Activated B cell treated with CpG ODN at 0.5 μM for 24 hours (primary cell): ENCODE measurements at regions not wholly inside any gene's neighbourhood (a gene's known extent, or its start where the extent isn't known, plus 50 kb on each side); places are given as distances from the start of the nearest gene placed in this dataset.

Experiments used
- ATAC-seq: fragments of 200-7000 bp; cut with Tn5 transposase; one replicate; pipeline ENCODE4 v1.10.0; 2021; ENCODE audit warnings: low read depth, mild to moderate bottlenecking, moderate library complexity
- CTCF ChIA-PET: fragments of 350-600 bp; sonication (Branson Sonifier 250); formaldehyde crosslinking; loops from one replicate; lab custom pipeline; 2021; ENCODE audit warnings: antibody characterized with exemption; lab: Charles Lee
- POLR2A ChIA-PET: fragments of 350-600 bp; sonication (Branson Sonifier 250); formaldehyde crosslinking; loops from one replicate; lab custom pipeline; 2021; ENCODE audit warnings: antibody characterized with exemption; lab: Charles Lee
- DNase-seq: peaks from one replicate; pipeline ENCODE4 v3.0.0; 2022
- H3K27ac Mint-ChIP-seq: one replicate; pipeline ENCODE4 v1.8.0; 2020; ENCODE audit warnings: mixed read lengths
- H3K27me3 Mint-ChIP-seq: one replicate; pipeline ENCODE4 v1.8.0; 2021; ENCODE audit warnings: mixed read lengths
- H3K36me3 Mint-ChIP-seq: one replicate; pipeline ENCODE4 v1.8.0; 2021; ENCODE audit warnings: low read depth, mixed read lengths
- H3K4me1 Mint-ChIP-seq: one replicate; pipeline ENCODE4 v1.8.0; 2021; ENCODE audit warnings: mixed read lengths
- H3K4me3 Mint-ChIP-seq: one replicate; pipeline ENCODE4 v1.8.0; 2020; ENCODE audit warnings: mild to moderate bottlenecking, mixed read lengths
- H3K9me3 Mint-ChIP-seq: one replicate; pipeline ENCODE4 v1.8.0; 2020; ENCODE audit warnings: mixed read lengths
- intact Hi-C: fragments of 100-400 bp; cut with micrococcal nuclease; formaldehyde crosslinking; loops from one replicate; pipeline ENCODE4 v1.15.1; 2024
- TF ChIP-seq, protein P1 (sequence below): fragments of 200-600 bp; IDR thresholded peaks from one replicate; pipeline ENCODE4 v1.8.0; 2022; ENCODE audit warnings: antibody characterized with exemption, mild to moderate bottlenecking

- DNase-seq: no peak
- ChIA-PET CTCF (no interaction called here), POLR2A (no interaction called here)
- H3K27me3 Mint-ChIP-seq: no peaks in the 10 kb centered on the region
- TF ChIP-seq, protein P1, sequence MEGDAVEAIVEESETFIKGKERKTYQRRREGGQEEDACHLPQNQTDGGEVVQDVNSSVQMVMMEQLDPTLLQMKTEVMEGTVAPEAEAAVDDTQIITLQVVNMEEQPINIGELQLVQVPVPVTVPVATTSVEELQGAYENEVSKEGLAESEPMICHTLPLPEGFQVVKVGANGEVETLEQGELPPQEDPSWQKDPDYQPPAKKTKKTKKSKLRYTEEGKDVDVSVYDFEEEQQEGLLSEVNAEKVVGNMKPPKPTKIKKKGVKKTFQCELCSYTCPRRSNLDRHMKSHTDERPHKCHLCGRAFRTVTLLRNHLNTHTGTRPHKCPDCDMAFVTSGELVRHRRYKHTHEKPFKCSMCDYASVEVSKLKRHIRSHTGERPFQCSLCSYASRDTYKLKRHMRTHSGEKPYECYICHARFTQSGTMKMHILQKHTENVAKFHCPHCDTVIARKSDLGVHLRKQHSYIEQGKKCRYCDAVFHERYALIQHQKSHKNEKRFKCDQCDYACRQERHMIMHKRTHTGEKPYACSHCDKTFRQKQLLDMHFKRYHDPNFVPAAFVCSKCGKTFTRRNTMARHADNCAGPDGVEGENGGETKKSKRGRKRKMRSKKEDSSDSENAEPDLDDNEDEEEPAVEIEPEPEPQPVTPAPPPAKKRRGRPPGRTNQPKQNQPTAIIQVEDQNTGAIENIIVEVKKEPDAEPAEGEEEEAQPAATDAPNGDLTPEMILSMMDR: no peak
- H3K27ac Mint-ChIP-seq: no peak overlapping the region
- no peaks in the 10 kb centered on the region for H3K36me3 Mint-ChIP-seq
- H3K4me1 Mint-ChIP-seq: no peaks in the 10 kb centered on the region
- ATAC-seq: no peak
- H3K4me3 Mint-ChIP-seq: no peak overlapping the region
- intact Hi-C loops: no loop called here
- no peaks in the 10 kb centered on the region for H3K9me3 Mint-ChIP-seq
Measured at GRCh38 chr1:71200503-71200902, 119.7 kb upstream of the ZRANB2 start.

DNA sequence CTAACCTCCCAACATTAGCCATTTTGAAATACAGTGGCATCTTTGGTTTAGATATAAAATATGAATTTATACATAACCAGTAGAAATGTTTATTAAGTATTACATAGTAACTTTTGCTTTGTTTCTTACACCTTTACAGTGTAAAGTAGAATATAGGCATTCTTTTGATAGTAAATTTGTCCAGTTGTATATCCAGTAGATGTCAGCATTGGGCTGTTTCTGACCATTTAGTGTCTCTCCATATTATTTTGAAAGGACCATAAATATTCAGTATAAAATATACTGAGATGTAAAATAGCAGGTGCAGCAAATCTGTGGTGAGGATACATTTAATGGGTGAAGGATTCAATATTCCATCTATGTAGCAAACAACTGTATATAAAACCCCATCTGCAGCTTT is 115.8 kb upstream of the ZRANB2 start:
- H3K36me3 Mint-ChIP-seq: no peaks in the 10 kb centered on the region
- H3K27me3 Mint-ChIP-seq: no peaks in the 10 kb centered on the region
- H3K9me3 Mint-ChIP-seq: no peaks in the 10 kb centered on the region
- H3K4me3 Mint-ChIP-seq: no peak overlapping the region
- intact Hi-C loops: no loop called here
- TF ChIP-seq, protein P1: no peak
- ATAC-seq: no peak
- DNase-seq: no peak
- no peaks in the 10 kb centered on the region for H3K4me1 Mint-ChIP-seq
- ChIA-PET CTCF (no interaction called here), POLR2A (no interaction called here)
- H3K27ac Mint-ChIP-seq: no peak overlapping the region

DNA sequence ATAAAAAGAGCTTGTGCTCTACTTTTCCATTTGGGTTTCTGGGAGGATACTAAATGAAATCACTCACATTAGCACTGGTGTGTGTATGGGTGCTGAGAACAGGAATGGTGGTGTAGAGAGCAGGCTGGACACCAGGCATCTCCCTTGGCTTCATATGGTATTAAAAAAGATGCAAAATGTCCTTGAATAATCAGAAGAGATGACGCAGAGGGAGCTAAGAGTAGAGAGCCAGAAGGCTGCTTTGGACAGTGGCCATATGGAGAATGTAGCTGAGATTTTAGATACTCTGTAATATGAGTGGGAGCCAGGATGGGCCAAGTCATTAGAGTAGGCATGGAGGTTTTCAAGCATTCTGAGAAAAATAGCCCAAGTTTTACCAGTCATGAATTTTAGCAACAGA is 112.3 kb upstream of the ZRANB2 start:
- CTCF ChIA-PET: no interaction called here
- intact Hi-C loops: no loop called here
- TF ChIP-seq, protein P1: no peak
- no peak for ATAC-seq
- H3K4me3 Mint-ChIP-seq: no peak overlapping the region
- POLR2A ChIA-PET: no interaction called here
- H3K9me3 Mint-ChIP-seq: no peaks in the 10 kb centered on the region
- no peaks in the 10 kb centered on the region for H3K27me3 Mint-ChIP-seq
- DNase-seq: no peak
- no peak overlapping the region for H3K27ac Mint-ChIP-seq
- no peaks in the 10 kb centered on the region for H3K4me1 Mint-ChIP-seq
- no peaks in the 10 kb centered on the region for H3K36me3 Mint-ChIP-seq

DNA sequence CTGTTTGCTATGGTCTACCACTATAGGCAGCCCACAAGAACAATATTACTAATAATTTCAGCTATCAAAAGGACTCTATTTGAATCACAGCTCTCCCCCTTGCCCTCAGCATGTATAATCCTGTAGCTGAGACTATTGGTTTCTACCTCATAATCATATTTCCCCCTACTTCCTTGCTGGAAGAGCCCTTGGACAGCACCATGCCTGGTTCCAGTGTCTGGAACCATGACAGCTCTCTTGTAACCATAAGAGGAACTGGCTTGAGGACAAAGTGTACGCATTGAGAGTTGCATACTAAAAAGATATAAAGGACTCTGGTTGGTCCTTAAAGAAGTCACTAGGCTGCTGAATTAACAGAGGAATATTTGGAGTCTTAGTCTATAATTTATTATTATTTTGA is 110.7 kb upstream of the ZRANB2 start:
- no peaks in the 10 kb centered on the region for H3K4me1 Mint-ChIP-seq
- intact Hi-C loops: no loop called here
- CTCF ChIA-PET: no interaction called here

DNA sequence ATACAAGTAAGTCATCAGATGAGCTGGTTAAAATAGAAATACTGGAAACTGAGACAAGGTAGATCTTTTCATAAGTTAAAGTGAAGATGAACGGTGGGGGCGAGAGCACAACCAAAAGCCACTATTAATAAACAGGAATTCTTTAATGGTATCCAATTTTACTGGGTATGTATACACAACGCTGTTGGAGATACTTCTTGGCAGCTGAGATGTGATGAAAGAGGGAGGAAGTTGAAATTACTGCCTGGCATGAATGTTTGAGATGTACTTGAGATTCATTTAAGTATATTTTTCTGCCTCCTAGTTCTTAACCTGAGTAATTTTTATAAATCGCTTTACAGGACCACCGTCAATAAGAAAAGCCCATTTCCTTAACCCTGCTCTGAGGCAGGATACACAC is 110.0 kb upstream of the ZRANB2 start:
- Mint-ChIP-seq H3K27ac (no peak overlapping the region), H3K9me3 (no peaks in the 10 kb centered on the region), H3K36me3 (no peaks in the 10 kb centered on the region), H3K4me1 (no peaks in the 10 kb centered on the region), H3K4me3 (no peak overlapping the region), H3K27me3 (no peaks in the 10 kb centered on the region)
- ATAC-seq (no peak), DNase-seq (no peak)
- POLR2A ChIA-PET: no interaction called here
- CTCF ChIA-PET: no interaction called here
- intact Hi-C loops: no loop called here
- TF ChIP-seq, protein P1: no peak

More for the DNA sequence above, 110.7 kb upstream of the ZRANB2 start:
- TF ChIP-seq, protein P1: no peak
- H3K4me3 Mint-ChIP-seq: no peak overlapping the region
- no peaks in the 10 kb centered on the region for H3K36me3 Mint-ChIP-seq
- no peak overlapping the region for H3K27ac Mint-ChIP-seq
- H3K27me3 Mint-ChIP-seq: no peaks in the 10 kb centered on the region
- ATAC-seq: no peak
- DNase-seq: no peak
- H3K9me3 Mint-ChIP-seq: no peaks in the 10 kb centered on the region
- POLR2A ChIA-PET: interaction anchor here (0.6 kb wide), 1 partner anchor 894 kb away, joined by 6 read pairs; no protein-coding TSS in a partner anchor
